Effector memory CD8-positive, alpha-beta T cell (primary cell): ENCODE measurements at regions not wholly inside any gene's neighbourhood (a gene's known extent, or its start where the extent isn't known, plus 50 kb on each side); places are given as distances from the start of the nearest gene placed in this dataset.

Experiments
- ATAC-seq: fragments of 150-1000 bp; cut with Tn5 transposase; replicated peaks from 2 replicates; pipeline ENCODE4 v1.10.0; 2021; ENCODE audit warnings: mild to moderate bottlenecking, moderate library complexity
- DNase-seq, 3 experiments: peaks; one replicate each; pipeline ENCODE4 v3.0.0; 2021
- H3K27ac Mint-ChIP-seq, 2 donors: one replicate each; pipeline ENCODE4 v1.8.0; 2022; ENCODE audit warnings: mild to moderate bottlenecking in 2 of 2, mixed read lengths in 2 of 2, moderate library complexity in 2 of 2
- H3K27me3 Mint-ChIP-seq, 2 donors: one replicate each; pipeline ENCODE4 v1.8.0; 2022; ENCODE audit warnings: mixed read lengths in 2 of 2
- H3K36me3 Mint-ChIP-seq: one replicate; pipeline ENCODE4 v1.8.0; 2022; ENCODE audit warnings: mild to moderate bottlenecking, moderate library complexity, mixed read lengths; ENCODE audit not compliant: insufficient read depth
- H3K4me1 Mint-ChIP-seq, 2 donors: one replicate each; pipeline ENCODE4 v1.8.0; 2022; ENCODE audit warnings: low read depth in 2 of 2, mixed read lengths in 2 of 2
- H3K4me3 Mint-ChIP-seq, 2 donors: one replicate each; pipeline ENCODE4 v1.8.0; 2022; ENCODE audit warnings: mild to moderate bottlenecking in 2 of 2, mixed read lengths in 2 of 2, moderate library complexity in 2 of 2
- H3K9me3 Mint-ChIP-seq, 2 donors: one replicate each; pipeline ENCODE4 v1.8.0; 2022; ENCODE audit warnings: mixed read lengths in 2 of 2

GRCh38 chr15:88403351-88403791, 63.8 kb downstream of the MRPL46 start:
- DNase-seq: no peak
- H3K4me3 Mint-ChIP-seq: no peak overlapping the region
- no peaks in the 10 kb centered on the region for H3K36me3 Mint-ChIP-seq
- H3K9me3 Mint-ChIP-seq: no peaks in the 10 kb centered on the region
- ATAC-seq: no peak
- peaks cover 0 to 3% of the 10 kb centered on the region in 2 donors for H3K4me1 Mint-ChIP-seq
- peaks cover 32 to 55% of the 10 kb centered on the region in 2 donors for H3K27me3 Mint-ChIP-seq
- no peak overlapping the region for H3K27ac Mint-ChIP-seq

GRCh38 chr15:88401996-88402656, 65.1 kb downstream of the MRPL46 start:
- H3K4me1 Mint-ChIP-seq: peaks cover 0 to 3% of the 10 kb centered on the region in 2 donors
- no peak overlapping the region for H3K4me3 Mint-ChIP-seq
- H3K27ac Mint-ChIP-seq: no peak overlapping the region
- no peak for ATAC-seq
- DNase-seq: no peak
- H3K9me3 Mint-ChIP-seq: no peaks in the 10 kb centered on the region
- H3K27me3 Mint-ChIP-seq: peaks cover 32 to 61% of the 10 kb centered on the region in 2 donors
- H3K36me3 Mint-ChIP-seq: no peaks in the 10 kb centered on the region

- Mint-ChIP-seq H3K4me3 (no peak overlapping the region), H3K36me3 (no peaks in the 10 kb centered on the region), H3K4me1 (peaks cover 0 to 3% of the 10 kb centered on the region in 2 donors), H3K27ac (no peak overlapping the region), H3K9me3 (no peaks in the 10 kb centered on the region), H3K27me3 (peaks cover 34 to 65% of the 10 kb centered on the region in 2 donors)
- ATAC-seq (no peak), DNase-seq (no peak)
These were observed 65.8 kb downstream of the MRPL46 start for GRCh38 chr15:88401251-88401995.

GRCh38 chr15:88400591-88401250, 66.5 kb downstream of the MRPL46 start:
- peaks cover 40 to 72% of the 10 kb centered on the region in 2 donors for H3K27me3 Mint-ChIP-seq
- H3K27ac Mint-ChIP-seq: no peak overlapping the region
- ATAC-seq: no peak
- H3K4me3 Mint-ChIP-seq: no peak overlapping the region
- H3K4me1 Mint-ChIP-seq: peaks cover 0 to 3% of the 10 kb centered on the region in 2 donors
- H3K9me3 Mint-ChIP-seq: no peaks in the 10 kb centered on the region
- no peak for DNase-seq
- H3K36me3 Mint-ChIP-seq: no peaks in the 10 kb centered on the region

- no peak for ATAC-seq
- DNase-seq: no peak
- Mint-ChIP-seq H3K4me3 (no peak overlapping the region), H3K27me3 (peaks cover 41 to 77% of the 10 kb centered on the region in 2 donors), H3K4me1 (peaks cover 0 to 3% of the 10 kb centered on the region in 2 donors), H3K36me3 (no peaks in the 10 kb centered on the region), H3K27ac (no peak overlapping the region), H3K9me3 (no peaks in the 10 kb centered on the region)
These were observed 67.1 kb downstream of the MRPL46 start for GRCh38 chr15:88400084-88400483.

- H3K4me3 Mint-ChIP-seq: no peak overlapping the region
- no peak overlapping the region for H3K27ac Mint-ChIP-seq
- no peak for DNase-seq
- H3K9me3 Mint-ChIP-seq: no peaks in the 10 kb centered on the region
- no peaks in the 10 kb centered on the region for H3K36me3 Mint-ChIP-seq
- ATAC-seq: no peak
- peaks cover 0 to 3% of the 10 kb centered on the region in 2 donors for H3K4me1 Mint-ChIP-seq
- peaks cover 39 to 77% of the 10 kb centered on the region in 2 donors for H3K27me3 Mint-ChIP-seq
These were observed 68.0 kb downstream of the MRPL46 start for GRCh38 chr15:88399021-88399685.

- no peak for ATAC-seq
- no peak for DNase-seq
These were observed 69.2 kb downstream of the MRPL46 start for GRCh38 chr15:88398011-88398410.

GRCh38 chr15:88397506-88397905, 69.7 kb downstream of the MRPL46 start:
- H3K4me3 Mint-ChIP-seq: no peak overlapping the region
- H3K9me3 Mint-ChIP-seq: no peaks in the 10 kb centered on the region
- H3K27me3 Mint-ChIP-seq: peaks cover 31 to 83% of the 10 kb centered on the region in 2 donors
- no peak for DNase-seq
- no peak for ATAC-seq
- H3K4me1 Mint-ChIP-seq: peaks cover 0 to 3% of the 10 kb centered on the region in 2 donors
- H3K27ac Mint-ChIP-seq: no peak overlapping the region
- H3K36me3 Mint-ChIP-seq: no peaks in the 10 kb centered on the region

More at GRCh38 chr15:88398011-88398410, 69.2 kb downstream of the MRPL46 start:
- H3K36me3 Mint-ChIP-seq: no peaks in the 10 kb centered on the region
- H3K27me3 Mint-ChIP-seq: peaks cover 34 to 78% of the 10 kb centered on the region in 2 donors
- H3K4me1 Mint-ChIP-seq: peaks cover 0 to 3% of the 10 kb centered on the region in 2 donors
- H3K27ac Mint-ChIP-seq: no peak overlapping the region
- H3K9me3 Mint-ChIP-seq: no peaks in the 10 kb centered on the region
- no peak overlapping the region for H3K4me3 Mint-ChIP-seq

GRCh38 chr15:88395872-88396781, 71.1 kb downstream of the MRPL46 start:
- Mint-ChIP-seq H3K36me3 (no peaks in the 10 kb centered on the region), H3K9me3 (no peaks in the 10 kb centered on the region), H3K27me3 (peaks cover 31 to 85% of the 10 kb centered on the region in 2 donors), H3K27ac (no peak overlapping the region), H3K4me3 (no peak overlapping the region), H3K4me1 (peaks cover 0 to 3% of the 10 kb centered on the region in 2 donors)
- DNase-seq (no peak), ATAC-seq (no peak)

- ATAC-seq: no peak
- H3K36me3 Mint-ChIP-seq: no peaks in the 10 kb centered on the region
- H3K27me3 Mint-ChIP-seq: peaks cover 31 to 87% of the 10 kb centered on the region in 2 donors
- peaks cover 0 to 3% of the 10 kb centered on the region in 2 donors for H3K4me1 Mint-ChIP-seq
- H3K4me3 Mint-ChIP-seq: no peak overlapping the region
- no peak for DNase-seq
- no peak overlapping the region for H3K27ac Mint-ChIP-seq
- H3K9me3 Mint-ChIP-seq: no peaks in the 10 kb centered on the region
These were observed 71.9 kb downstream of the MRPL46 start for GRCh38 chr15:88395241-88395640.

- Mint-ChIP-seq H3K27ac (no peak overlapping the region), H3K27me3 (peaks cover 31 to 87% of the 10 kb centered on the region in 2 donors), H3K4me3 (no peak overlapping the region), H3K36me3 (no peaks in the 10 kb centered on the region), H3K9me3 (no peaks in the 10 kb centered on the region), H3K4me1 (peaks cover 0 to 3% of the 10 kb centered on the region in 2 donors)
- DNase-seq: no peak
- no peak for ATAC-seq
These were observed 72.5 kb downstream of the MRPL46 start for GRCh38 chr15:88394553-88395145.
